IMR-90 (cell line): ENCODE measurements at regions not wholly inside any gene's neighbourhood (a gene's known extent, or its start where the extent isn't known, plus 50 kb on each side); places are given as distances from the start of the nearest gene placed in this dataset.

Source experiments
- MXI1 ChIP-seq: IDR thresholded peaks from 2 replicates; pipeline ENCODE4 v1.6.1; 2012; ENCODE audit warnings: low read depth, mild to moderate bottlenecking, low read length, moderate library complexity, borderline replicate concordance
- SMC3 ChIP-seq: fragments of 150-350 bp; IDR thresholded peaks from 2 replicates; pipeline ENCODE4 v1.6.1; 2016; ENCODE audit warnings: low read depth, mild to moderate bottlenecking, antibody characterized with exemption, low read length, moderate library complexity

DNA sequence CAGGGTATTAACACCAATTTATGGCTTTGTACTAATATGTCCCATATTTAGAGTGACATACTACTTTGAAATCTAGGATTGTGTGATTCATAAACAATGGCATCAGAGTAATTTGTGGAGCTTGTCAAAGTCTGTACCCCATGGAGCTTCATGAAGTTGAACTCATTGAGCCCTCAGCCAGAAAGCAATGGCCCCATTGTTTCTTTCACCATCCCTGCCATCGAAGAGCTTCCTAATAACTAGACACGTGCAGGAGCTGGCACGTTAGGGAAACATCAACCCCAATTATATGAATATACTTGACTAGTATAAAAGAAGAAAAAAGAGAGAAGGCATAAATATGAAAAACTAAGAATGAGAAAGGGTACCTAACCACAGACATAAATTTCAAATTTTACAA, 206.6 kb downstream of the CXCL12 start:
- no peak for TF ChIP-seq MXI1
- no peak for TF ChIP-seq SMC3
